Right lobe of liver (tissue), 4 donors: ENCODE measurements at regions not wholly inside any gene's neighbourhood (a gene's known extent, or its start where the extent isn't known, plus 50 kb on each side); places are given as distances from the start of the nearest gene placed in this dataset.

ENCODE experiments used
- CTCF ChIP-seq, 4 donors: fragments of 200-600 bp in 3 of 4; fragments of 450-650 bp in 1 of 4; IDR thresholded peaks; one replicate each; pipeline versions ENCODE4 v1.5.1 to v1.8.0; 2016 to 2022; ENCODE audit warnings: antibody characterized with exemption in 4 of 4, mild to moderate bottlenecking in 2 of 4
- POLR2A ChIP-seq: fragments of 450-650 bp; IDR thresholded peaks from one replicate; pipeline ENCODE4 v1.6.1; 2017; ENCODE audit warnings: antibody characterized with exemption, mild to moderate bottlenecking
- donor health status: DM: no; HTN: no; CAD: no.
- donor health status: DM: no; HTN: no; CAD: no.
- donor health status: DM: no; HTN: yes; CAD: no.

- TF ChIP-seq POLR2A, result no peak
- TF ChIP-seq CTCF (IDR thresholded peaks at IDR 0.05), result no peak
Measured at GRCh38 chr7:138258197-138258559, 181.9 kb downstream of the AKR1D1 start.
